HepG2 (cell line): ENCODE measurements at regions not wholly inside any gene's neighbourhood (a gene's known extent, or its start where the extent isn't known, plus 50 kb on each side); places are given as distances from the start of the nearest gene placed in this dataset.

Experiments used
- ATAC-seq: fragments of 200-7000 bp; cut with Tn5 transposase; 3 replicates; pipeline ENCODE4 v1.9.1; 2020; ENCODE audit warnings: mild to moderate bottlenecking, moderate library complexity
- BruUV-seq: library from RNA; stranded (reverse); fragments of 400-500 nt; replicated peaks from 2 replicates; lab custom pipeline; 2021; lab: Mats Ljungman, UMichigan
- CTCF ChIA-PET: fragments of 300-600 bp; formaldehyde crosslinking; extraction: SDS; loops from one replicate; lab custom pipeline; 2021; ENCODE audit warnings: low total read pairs, inconsistent platforms, low intra/inter-chr PET ratio; lab: Yijun Ruan, JAX
- POLR2A ChIA-PET: fragments of 350-600 bp; sonication (Branson Sonifier 250); formaldehyde crosslinking; loops from one replicate; lab custom pipeline; 2020; ENCODE audit warnings: antibody characterized with exemption, inconsistent platforms; lab: Yijun Ruan, JAX
- DNase-seq: peaks from one replicate; pipeline ENCODE4 v3.0.0-alpha.2; 2015; ENCODE audit warnings: low spot score
- FAIRE-seq: peaks from 3 replicates; lab custom pipeline; 2011; peaks lifted over from hg19 to GRCh38; lab: Jason Lieb, UNC
- H2AFZ ChIP-seq: one replicate; pipeline ENCODE4 v1.6.1; 2011; ENCODE audit warnings: low read length, inconsistent platforms
- H3K27ac ChIP-seq: fragments of 300-600 bp; 3 replicates; pipeline ENCODE4 v1.8.0; 2011; ENCODE audit warnings: mixed run types, mild to moderate bottlenecking, mixed read lengths, low read length, inconsistent platforms; ENCODE audit not compliant: insufficient read depth; ENCODE audit errors: extremely low read length
- H3K27me3 ChIP-seq, 2 experiments: fragments of 200-600 bp in 1 of 2; 2 replicates in 1 of 2; 3 replicates in 1 of 2; pipeline versions ENCODE4 v1.6.0 to v1.8.0; 2011; ENCODE audit warnings: low read length in 2 of 2, mild to moderate bottlenecking in 2 of 2, moderate library complexity in 2 of 2, inconsistent platforms in 1 of 2; ENCODE audit not compliant: insufficient read depth in 2 of 2, control insufficient read depth in 1 of 2
- H3K36me3 ChIP-seq, 2 experiments: fragments of 200-600 bp in 1 of 2; replicated peaks in 1 of 2; 2 replicates in 1 of 2; 3 replicates in 1 of 2; pipeline versions ENCODE4 v1.5.1 to v1.8.0; 2011; ENCODE audit warnings: low read length in 2 of 2, inconsistent platforms in 1 of 2; ENCODE audit not compliant: insufficient read depth in 2 of 2, control insufficient read depth in 1 of 2
- H3K4me1 ChIP-seq: 2 replicates; pipeline ENCODE4 v1.5.1; 2012; ENCODE audit warnings: low read length, inconsistent platforms; ENCODE audit not compliant: insufficient read depth
- H3K4me2 ChIP-seq: 2 replicates; pipeline ENCODE4 v1.6.0; 2011; ENCODE audit warnings: low read depth, low read length, inconsistent platforms
- H3K4me3 ChIP-seq, 3 experiments: fragments of 200-600 bp in 1 of 3; sonication (generic), shearing (Covaris generic) in 1 of 3; replicated peaks in 1 of 3; 2 replicates each; pipeline ENCODE4 v1.5.1; 2011 to 2016; ENCODE audit warnings: low read length in 3 of 3, inconsistent platforms in 2 of 3, low read depth in 2 of 3, mild to moderate bottlenecking in 2 of 3, control low read depth in 1 of 3, mixed read lengths in 1 of 3; ENCODE audit not compliant: insufficient read depth in 1 of 3
- H3K79me2 ChIP-seq: one replicate; pipeline ENCODE4 v1.6.1; 2011; ENCODE audit warnings: low read length, inconsistent platforms; ENCODE audit not compliant: insufficient read depth
- H3K9ac ChIP-seq: 2 replicates; pipeline ENCODE4 v1.6.0; 2011; ENCODE audit warnings: mild to moderate bottlenecking, low read depth, low read length, inconsistent platforms; ENCODE audit not compliant: insufficient read depth
- H3K9me3 ChIP-seq: 2 replicates; pipeline ENCODE4 v1.5.1; 2012; ENCODE audit warnings: mild to moderate bottlenecking, low read length
- H4K20me1 ChIP-seq: 2 replicates; pipeline ENCODE4 v1.6.0; 2011; ENCODE audit warnings: inconsistent platforms, mild to moderate bottlenecking, low read length, moderate library complexity; ENCODE audit not compliant: insufficient read depth
- DPF2 ChIP-seq: sonication (generic); formaldehyde crosslinking; IDR thresholded peaks from 2 replicates; pipeline ENCODE4 v1.4.0; 2020; ENCODE audit warnings: mild to moderate bottlenecking, low read depth, missing genetic modification reagents, borderline replicate concordance
- DZIP1 ChIP-seq: sonication (generic); formaldehyde crosslinking; IDR thresholded peaks from 2 replicates; pipeline ENCODE4 v1.5.0; 2020; ENCODE audit warnings: mild to moderate bottlenecking, missing genetic modification reagents
- FOXA3 ChIP-seq: IDR thresholded peaks from 2 replicates; pipeline ENCODE4 v1.6.1; 2016; ENCODE audit warnings: missing genetic modification reagents, missing compliant biosample characterization
- GMEB2 ChIP-seq: IDR thresholded peaks from 2 replicates; pipeline ENCODE4 v1.6.1; 2016; ENCODE audit warnings: missing biosample characterization, missing genetic modification reagents, low read depth
- LCORL ChIP-seq, 2 experiments: fragments of 450-650 bp in 1 of 2; sonication (generic) in 1 of 2; formaldehyde crosslinking in 1 of 2; IDR thresholded peaks; 2 replicates each; pipeline versions ENCODE4 v1.5.0 to v1.6.1; 2017 to 2020; ENCODE audit warnings: antibody characterized with exemption in 1 of 2, missing genetic modification reagents in 1 of 2
- MBD4 ChIP-seq: IDR thresholded peaks from 2 replicates; pipeline ENCODE4 v1.6.1; 2012; ENCODE audit warnings: low read length, inconsistent platforms, borderline replicate concordance
- MYPOP ChIP-seq: sonication (generic); formaldehyde crosslinking; IDR thresholded peaks from 2 replicates; pipeline ENCODE4 v1.8.1; 2023; ENCODE audit warnings: mild to moderate bottlenecking, moderate library complexity, missing genetic modification reagents
- PAF1 ChIP-seq: IDR thresholded peaks from 2 replicates; pipeline ENCODE4 v1.6.1; 2016; ENCODE audit warnings: missing genetic modification reagents, missing compliant biosample characterization
- PATZ1 ChIP-seq: sonication (generic); formaldehyde crosslinking; IDR thresholded peaks from 2 replicates; pipeline ENCODE4 v1.4.0; 2020; ENCODE audit warnings: missing genetic modification reagents
- PITX1 ChIP-seq: sonication (generic); formaldehyde crosslinking; IDR thresholded peaks from 2 replicates; pipeline ENCODE4 v1.5.1; 2020; ENCODE audit warnings: mild to moderate bottlenecking, missing genetic modification reagents
- TOPORS ChIP-seq: sonication (generic); formaldehyde crosslinking; IDR thresholded peaks from 2 replicates; pipeline ENCODE4 v1.8.0; 2023; ENCODE audit warnings: mild to moderate bottlenecking, missing genetic modification reagents
- ZNF687 ChIP-seq: sonication (generic); formaldehyde crosslinking; IDR thresholded peaks from 2 replicates; pipeline ENCODE4 v1.5.1; 2020; ENCODE audit warnings: mild to moderate bottlenecking, missing genetic modification reagents, moderate library complexity
- ZNF737 ChIP-seq: sonication (generic); formaldehyde crosslinking; IDR thresholded peaks from 2 replicates; pipeline ENCODE4 v1.5.0; 2020; ENCODE audit warnings: missing genetic modification reagents, mild to moderate bottlenecking, borderline replicate concordance
- ZSCAN31 ChIP-seq: sonication (generic); formaldehyde crosslinking; IDR thresholded peaks from 2 replicates; pipeline ENCODE4 v1.5.0; 2020; ENCODE audit warnings: low read depth, mild to moderate bottlenecking, missing genetic modification reagents
- WGBS: methylation state at CpG from one replicate; pipeline ENCODE4 v1.1.6; 2017; ENCODE audit warnings: low lambda C conversion rate; 5-methylcytosine and 5-hydroxymethylcytosine counted together
- in situ Hi-C: cut with HindIII; loops from 2 replicates; pipeline ENCODE4 v1.10.0; 2017; ENCODE audit warnings: low pct_unique_long_range_greater_than_20kb; ENCODE audit not compliant: extremely low pct_ligation_motif_present
- intact Hi-C: fragments of 100-400 bp; cut with micrococcal nuclease; formaldehyde crosslinking; loops from one replicate; pipeline ENCODE4 v1.10.0; 2022; ENCODE audit not compliant: unreplicated experiment

GRCh38 chr17:71634376-71634775 lies 486.4 kb upstream of the SOX9 start:
- DNase-seq (no peak), FAIRE-seq (no peak), ATAC-seq (no peak)
- Histone ChIP-seq H3K4me2 (no peak overlapping the region), H2AFZ (no peak overlapping the region), H3K27me3 (no peaks in the 10 kb centered on the region), H3K79me2 (no peaks in the 10 kb centered on the region), H3K9me3 (no peaks in the 10 kb centered on the region), H3K27ac (no peak overlapping the region), H3K9ac (no peak overlapping the region), H3K4me1 (no peaks in the 10 kb centered on the region), H3K4me3 (no peak overlapping the region), H3K36me3 (no peaks in the 10 kb centered on the region), H4K20me1 (no peaks in the 10 kb centered on the region)
- ChIA-PET POLR2A (no interaction called here), CTCF (no interaction called here)
- in situ Hi-C loops: no loop called here
- BruUV-seq: no TSS peak
- 49% methylated on average over 1 of the region's 1 CpG for WGBS
- intact Hi-C loops: no loop called here
- TF ChIP-seq ZSCAN31 (CRISPR knock-in tag) (no peak), FOXA3 (no peak), MBD4 (no peak), DPF2 (CRISPR knock-in tag) (no peak), MYPOP (CRISPR knock-in tag) (no peak), LCORL (IDR thresholded peaks at IDR 0.05) (no peak), LCORL (CRISPR knock-in tag; IDR thresholded peaks at IDR 0.05) (no peak), PATZ1 (no peak), PAF1 (no peak), PITX1 (CRISPR knock-in tag) (no peak), TOPORS (CRISPR knock-in tag) (no peak), ZNF737 (CRISPR knock-in tag) (no peak), ZNF687 (CRISPR knock-in tag) (no peak), DZIP1 (no peak), GMEB2 (no peak)
